AG08395 (cell line): ENCODE measurements at regions not wholly inside any gene's neighbourhood (a gene's known extent, or its start where the extent isn't known, plus 50 kb on each side); places are given as distances from the start of the nearest gene placed in this dataset.

Experiments used
- DNase-seq: peaks from one replicate; pipeline ENCODE4 v3.0.0; 2012; ENCODE audit warnings: mixed read lengths, low spot score

DNA sequence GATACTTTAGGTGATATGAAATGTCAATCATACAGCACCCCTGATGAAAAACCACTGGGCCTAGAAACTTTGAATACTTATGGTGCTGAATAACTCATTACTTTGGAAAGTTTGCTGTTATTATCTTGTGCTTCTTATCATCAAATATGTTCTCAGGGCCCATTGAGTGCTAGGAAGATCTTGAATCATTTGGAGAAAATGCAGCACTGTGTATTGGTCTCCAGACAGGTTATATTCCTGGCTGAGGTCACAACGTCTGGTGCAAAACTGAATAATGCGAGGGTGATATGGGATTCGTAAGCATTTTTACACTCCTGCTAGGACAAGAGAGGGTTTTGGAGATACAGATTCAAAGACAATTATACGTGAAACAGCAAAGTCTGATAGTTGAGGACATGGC lies 249.4 kb upstream of the TNC start:
- DNase-seq = no peak

DNA sequence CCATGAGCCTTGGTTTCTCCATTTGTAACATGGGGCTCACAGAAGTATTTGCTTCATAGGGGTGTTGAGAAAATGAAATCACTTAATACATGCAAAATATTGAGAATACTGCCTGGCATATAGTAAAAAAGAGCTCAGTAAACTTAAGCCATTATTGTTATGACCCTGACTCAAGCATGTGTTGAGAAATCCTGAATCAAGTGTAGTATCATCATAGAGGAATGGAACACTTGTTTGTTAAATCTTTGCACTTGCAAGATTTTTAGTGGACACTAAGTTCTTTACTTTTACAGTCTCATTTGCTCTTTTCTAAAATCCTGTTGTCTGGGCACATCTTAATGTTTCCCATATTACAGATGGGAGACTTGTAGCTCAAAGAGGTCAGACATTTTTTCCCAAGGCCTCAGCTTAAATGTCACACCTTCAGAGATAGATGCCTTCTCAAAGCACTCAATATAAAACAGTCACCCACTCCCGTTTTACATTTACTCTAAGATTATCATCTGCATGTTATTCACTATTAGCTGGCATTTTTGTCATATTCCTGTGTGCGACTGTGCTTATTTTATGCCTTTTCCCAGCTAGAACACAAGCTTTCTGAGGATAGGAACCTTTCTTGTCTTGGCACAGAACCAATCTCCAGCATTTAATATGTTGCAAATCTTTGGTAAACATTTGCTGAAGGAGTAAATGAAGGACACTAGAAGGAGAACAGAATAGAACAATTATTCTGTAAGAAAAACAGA lies 250.0 kb upstream of the TNC start:
- peak; percentile 58 for DNase-seq

DNA sequence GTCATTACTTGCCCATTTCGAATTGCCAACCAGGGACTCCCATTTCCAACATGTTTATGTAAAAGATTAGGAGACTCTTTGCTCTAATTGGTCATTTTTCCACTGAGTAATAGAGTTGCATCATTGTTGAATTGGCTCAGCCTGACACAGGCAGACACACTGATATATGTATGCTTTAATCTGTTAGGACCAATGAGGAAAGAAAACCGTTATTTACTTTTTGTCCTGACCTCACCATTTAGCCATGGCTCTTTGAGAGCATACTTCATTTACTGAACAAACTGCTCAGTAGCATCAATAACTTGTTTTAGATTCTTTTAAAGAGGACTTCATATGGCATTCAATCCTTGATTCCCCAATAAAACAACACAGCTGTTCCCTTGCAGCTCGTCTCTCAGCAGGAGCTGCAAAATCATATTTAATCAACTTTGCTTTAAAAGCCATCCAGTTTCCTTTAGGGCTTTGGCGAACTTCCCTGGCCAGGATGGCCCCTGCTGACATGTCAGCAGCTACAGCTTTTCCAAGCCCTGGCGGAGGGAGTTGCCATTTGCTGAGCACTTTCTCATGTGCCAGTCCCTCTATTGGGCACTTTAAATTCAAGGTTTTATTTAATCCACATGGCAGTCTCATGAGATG lies 251.5 kb upstream of the TNC start:
- DNase-seq = peak; percentile 44

DNA sequence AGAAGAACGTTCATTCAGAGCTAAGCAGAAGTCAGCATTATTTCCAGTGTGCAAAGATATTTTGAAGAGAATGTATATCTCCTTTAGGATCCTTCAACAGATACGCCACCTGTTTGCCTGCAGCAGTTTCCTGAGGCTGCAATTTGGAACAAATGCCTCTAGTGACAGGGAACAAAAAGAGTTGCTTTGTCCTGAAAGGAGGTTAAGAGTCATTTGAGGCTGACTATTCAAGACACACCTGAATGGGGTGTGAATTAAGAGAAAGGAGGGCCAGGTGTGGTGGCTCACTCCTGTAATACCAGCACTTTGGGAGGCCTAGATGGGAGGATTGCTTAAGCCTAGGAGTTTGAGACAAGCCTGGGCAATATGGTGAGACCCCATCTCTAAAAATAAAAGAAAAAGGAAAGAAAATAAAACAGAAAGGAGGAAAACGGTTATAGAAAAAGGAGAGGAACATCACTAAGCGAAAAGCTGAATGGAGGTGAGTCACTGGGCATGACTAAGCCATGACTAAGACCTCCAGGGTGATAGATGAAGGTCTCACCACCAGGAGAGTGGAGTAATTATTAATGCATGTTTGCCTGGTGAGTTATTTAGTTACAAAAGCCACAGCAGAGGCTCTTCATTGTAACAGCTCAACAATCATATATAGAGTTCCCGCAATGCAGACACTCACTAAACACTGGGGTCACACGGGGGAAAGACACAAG lies 255.2 kb upstream of the TNC start:
- DNase-seq = peak; percentile 95

DNA sequence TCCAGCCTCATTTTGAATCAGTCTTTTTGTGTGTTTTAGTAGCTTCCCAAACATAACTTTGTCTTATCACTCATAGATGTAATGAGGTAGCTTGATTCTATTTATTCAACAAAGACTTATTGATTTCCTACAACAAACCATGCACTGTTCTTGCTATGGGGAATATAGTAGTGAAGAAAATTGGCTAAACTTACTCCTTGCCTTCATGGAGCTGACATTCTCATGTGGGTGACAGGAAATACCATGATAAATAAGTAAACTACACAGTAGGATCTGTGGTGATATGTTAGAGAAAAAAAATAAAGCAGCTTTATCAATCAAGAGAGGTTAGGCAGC lies 255.7 kb upstream of the TNC start:
- no peak for DNase-seq

DNA sequence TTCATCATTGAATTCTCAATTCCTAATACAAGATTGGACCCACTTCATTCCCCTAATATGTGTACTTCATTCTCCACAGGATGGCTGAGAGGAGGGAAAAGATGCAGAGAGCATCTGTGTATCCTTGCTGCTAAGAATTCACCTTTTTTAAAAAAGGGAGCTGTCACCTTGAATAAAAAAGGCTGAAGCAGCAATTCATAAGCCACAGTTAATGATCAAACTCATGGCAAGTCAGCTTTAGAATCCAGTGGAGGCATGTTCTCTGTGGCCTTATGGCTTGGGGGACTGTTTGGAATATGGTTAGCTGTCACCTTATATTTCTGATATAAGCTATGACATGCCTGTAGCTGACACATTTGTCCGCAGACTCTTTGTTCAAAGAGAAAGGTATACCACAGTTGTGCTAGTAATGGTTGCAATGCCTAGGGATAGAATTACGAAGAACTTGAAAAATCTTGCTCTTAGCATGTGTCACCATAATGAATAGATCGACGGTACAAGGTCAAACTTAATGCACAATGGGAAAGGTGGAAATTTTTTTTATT lies 256.8 kb upstream of the TNC start:
- DNase-seq = no peak

DNA sequence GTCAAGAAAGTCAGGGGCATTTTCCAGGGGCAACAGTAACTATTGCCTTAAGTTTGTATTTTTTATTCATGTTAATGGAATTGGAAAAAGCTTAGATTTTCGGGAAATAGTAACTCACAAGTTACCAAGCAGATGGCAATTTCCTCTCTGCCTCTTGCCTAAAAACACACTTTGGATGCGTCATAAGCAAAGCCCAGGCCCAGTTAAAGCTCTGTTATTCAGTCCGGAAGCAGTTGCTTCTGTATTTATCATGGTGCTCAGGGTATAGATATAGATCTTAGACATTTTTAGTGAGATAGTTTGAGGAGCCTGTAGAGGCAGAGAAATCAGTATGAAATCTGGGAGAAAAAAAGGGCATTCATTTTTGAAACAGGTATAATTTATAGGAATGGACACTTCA lies 260.3 kb upstream of the TNC start:
- no peak for DNase-seq

DNA sequence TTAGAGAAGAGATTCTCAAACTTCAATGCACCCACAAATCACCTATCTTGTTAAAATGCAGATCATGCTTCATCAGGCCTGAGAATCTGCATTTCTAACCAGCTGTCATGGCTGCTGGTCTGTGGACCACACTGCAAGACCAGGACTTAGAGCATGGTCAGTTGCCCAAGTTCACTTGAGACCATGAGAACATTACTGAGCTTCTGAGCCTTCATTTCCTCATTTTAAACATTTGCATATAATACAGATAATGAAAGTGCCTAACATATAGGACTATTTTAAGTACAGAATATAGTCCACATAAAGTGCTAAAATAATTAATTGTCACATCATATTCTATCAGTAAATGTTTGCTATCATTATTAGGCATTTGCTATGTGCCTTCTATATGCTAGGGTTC lies 260.8 kb upstream of the TNC start:
- no peak for DNase-seq

DNA sequence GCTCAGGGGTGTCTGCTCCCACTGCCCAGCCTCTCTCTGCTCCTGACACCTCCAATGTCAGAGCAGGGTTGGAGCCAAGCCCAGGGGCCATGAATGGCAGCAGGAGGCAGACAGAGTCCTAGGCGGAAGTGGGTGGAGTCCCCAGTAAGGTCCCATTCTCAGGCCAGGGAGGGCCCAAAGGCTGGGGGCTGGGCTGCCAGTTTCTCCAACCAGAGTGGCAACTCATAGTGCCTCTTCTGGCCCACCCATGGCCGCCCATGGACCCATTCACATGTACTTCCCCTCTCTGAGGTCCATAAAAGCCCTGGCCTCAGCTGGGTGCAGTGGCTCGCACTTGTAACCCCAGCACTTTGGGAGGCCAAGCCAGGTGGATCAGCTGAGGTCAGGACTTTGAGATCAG lies 261.8 kb upstream of the TNC start:
- DNase-seq = no peak

DNA sequence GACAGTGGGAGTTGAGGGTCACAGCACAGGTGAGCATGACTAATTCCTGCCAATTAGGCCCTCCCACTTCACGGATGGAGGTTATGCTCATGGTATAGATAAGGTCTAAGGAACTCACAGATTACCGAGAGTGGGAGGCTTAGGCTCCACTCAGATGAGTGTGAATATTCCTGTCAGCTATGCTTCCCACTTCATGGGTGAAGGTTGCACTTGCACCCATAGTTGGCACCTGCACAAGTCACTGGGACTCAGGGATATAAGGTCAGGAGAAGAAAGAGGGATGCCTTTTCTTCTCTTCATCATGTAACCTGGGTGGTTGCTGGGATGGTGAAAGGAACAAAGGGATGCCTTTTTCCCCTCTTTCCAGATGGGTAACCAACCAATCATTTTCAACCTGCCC lies 264.9 kb upstream of the TNC start:
- no peak for DNase-seq

DNA sequence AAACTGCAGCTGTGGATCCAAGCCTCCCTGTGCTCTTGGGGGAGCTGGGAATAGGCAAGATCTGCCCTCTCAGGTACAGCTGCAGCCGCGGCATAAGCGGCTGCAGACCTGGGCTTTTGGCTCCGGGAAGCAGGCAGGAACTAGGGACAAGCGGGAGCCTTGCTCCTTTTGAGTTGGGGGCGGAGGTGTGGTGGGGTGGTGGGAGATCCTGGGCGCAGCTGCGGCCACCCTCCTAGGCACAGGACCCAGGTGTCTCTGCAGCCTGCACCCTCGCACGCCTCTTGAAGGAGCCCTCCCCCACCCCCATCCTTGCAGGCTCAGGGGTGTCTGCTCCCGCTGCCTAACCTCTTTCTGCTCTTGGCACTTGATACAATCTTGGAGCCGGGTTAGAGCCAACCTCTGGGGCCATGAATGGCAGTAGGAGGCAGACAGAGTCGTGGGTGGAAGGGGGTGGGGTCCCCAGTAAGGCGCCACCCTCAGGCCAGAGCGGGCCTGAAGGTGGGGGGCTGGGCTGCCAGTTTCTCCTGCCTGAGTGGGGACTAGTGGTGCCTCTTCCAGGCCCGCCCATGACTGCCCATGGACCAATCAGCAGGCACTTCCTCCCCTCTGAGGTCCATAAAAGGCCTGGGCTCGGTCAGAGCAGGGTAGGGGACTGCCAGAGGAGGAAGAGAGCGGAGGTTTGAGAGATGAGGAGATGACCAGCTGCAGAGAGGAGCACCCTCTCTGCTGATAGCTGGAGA lies 267.6 kb upstream of the TNC start:
- no peak for DNase-seq

DNA sequence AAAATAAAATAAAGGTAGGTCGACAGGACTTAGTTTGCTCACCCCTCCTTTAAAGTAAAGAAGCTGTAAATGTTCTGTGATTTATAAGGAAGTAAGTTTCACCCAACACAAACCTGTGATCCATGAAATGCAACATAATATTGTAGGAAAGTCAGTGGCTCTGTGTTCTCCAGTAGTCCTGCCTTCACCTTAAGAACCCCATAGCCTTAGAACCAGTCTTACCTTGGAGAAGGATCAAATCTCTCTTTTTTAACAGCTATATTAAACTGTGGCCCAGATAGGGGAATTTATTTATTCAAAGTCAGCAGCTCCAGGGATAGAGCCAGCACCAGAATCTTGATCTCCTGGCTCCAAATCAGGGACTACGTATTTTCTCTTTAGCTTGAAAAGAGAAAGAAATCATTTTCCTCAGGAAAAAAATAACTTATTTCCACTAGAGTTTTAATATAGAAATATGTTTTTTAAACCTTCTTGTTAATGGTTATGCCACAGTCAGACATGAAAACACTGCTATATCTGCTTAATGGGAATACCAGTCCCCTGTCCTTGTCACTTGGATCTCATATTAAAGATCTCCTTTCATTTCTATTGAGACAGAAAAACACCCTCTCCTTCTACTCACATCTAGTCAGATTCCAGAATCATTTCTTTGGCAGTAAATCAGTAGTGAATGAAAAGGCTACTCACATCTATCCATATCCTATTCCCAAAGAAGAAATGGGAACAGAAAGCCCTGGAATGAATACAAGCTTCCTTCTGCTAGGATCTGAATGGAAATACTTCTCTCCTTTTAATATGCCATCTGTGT lies 269.2 kb upstream of the TNC start:
- DNase-seq = no peak

DNA sequence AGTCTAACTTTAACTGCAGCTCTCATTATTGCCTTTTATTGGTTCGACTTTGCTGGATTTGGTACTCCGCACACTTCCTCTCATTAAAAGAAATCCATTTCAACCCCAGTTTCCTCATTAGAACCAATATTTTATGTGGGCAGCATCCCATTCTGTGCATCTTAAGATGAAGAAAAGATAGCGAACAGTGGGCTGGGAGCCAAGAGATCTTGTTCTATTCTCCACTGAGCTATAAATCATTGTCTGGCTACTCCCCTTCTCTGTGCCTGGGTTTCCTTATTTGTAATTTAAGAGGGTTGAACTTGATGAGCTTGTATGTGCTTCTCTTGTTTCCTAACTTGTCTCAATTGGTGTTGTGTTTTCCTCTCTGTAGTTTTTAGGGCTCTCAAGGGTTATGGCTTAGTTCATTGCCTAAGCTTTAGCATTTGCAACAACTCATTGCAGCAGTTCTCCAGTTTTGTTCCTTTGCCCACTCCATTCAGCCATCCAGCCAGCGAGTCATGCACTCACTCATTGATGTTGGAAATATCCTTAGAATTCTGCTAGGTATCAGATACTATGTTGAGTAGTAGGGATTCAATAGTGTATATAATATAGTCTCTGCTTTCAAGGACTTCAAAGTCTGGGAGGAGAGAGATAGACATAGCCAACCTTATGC lies 273.3 kb upstream of the TNC start:
- DNase-seq = no peak

DNA sequence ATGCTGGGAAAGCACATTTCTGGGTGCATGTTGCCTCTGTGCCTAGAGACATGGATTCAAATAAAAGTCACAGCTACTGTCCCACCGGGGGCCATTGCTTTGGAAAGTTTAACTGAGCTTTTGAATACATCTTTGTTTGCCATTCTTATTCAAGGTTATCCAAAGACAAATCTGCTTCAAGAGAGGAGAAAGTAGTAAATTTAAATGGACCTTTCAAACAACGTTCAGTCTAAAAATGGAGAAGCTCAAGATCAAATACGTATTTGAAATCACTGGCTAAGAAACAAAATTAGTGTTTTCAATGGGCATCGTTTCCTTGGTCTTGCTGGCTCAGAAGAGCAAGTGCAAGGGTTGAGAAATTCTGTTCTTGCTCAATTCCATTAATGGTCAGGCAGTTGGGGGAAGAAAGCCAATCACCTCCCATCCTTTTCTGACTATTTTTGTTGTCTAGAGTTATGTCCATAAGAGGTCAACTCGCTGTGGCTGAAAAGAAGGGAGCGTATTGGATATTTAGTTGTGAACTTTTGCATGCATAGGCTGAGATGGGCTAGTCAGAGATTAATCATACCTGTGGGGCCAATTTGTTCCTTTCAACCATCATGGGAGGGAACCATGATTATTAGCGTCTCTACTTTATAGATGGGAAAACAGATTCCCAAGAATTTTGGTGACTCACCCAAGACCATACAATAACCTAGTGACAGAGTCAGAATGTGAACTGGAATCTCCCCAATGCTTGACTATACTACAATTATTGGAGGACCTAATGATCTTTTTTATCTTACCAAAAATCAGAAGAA lies 276.2 kb upstream of the TNC start:
- DNase-seq = no peak

DNA sequence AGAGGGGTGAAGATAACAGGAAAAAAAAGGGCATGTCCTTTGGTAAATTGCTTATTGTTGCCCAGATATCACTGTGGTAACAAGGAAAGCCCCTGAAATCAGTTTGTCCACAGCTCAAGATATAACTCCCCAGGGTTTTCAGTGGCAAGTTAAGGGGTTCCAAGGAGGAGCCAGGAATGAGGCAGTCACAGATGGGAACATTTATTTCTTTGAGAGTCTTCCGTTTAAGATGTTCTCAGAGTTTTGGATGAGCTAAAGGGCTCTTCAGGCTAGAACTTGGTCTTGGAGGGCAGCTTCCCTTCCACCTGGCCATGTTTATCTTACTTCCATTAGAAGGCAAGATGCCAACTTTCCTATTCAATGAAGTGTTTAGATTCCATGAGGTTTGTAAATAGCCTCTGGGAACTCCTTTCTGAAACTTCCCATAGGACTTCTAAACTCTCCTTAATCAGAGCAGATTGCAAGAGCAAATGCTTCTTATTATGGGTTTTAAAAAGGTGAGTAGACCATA lies 277.6 kb upstream of the TNC start:
- DNase-seq = no peak

DNA sequence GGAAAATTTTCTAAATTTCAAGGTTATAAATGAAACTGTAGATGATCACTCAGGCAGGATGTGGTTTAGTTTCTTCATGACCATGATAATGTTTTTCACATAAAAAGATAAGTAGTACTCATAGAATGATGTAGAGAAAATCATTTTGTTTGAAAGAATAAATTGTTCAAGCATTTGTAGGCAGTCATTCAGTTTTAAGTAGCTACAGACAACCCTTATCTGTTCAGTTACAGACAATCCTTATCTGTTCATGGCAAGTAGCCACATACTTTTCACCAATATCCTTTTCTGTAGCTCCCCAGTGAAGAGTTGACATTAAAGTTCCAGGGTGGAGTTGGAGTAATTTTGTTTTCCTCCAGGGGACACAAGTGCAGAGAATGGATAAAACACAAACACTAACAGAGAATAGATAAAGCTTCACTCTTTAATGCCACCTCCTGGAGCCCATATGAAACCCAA lies 278.1 kb upstream of the TNC start:
- no peak for DNase-seq

DNA sequence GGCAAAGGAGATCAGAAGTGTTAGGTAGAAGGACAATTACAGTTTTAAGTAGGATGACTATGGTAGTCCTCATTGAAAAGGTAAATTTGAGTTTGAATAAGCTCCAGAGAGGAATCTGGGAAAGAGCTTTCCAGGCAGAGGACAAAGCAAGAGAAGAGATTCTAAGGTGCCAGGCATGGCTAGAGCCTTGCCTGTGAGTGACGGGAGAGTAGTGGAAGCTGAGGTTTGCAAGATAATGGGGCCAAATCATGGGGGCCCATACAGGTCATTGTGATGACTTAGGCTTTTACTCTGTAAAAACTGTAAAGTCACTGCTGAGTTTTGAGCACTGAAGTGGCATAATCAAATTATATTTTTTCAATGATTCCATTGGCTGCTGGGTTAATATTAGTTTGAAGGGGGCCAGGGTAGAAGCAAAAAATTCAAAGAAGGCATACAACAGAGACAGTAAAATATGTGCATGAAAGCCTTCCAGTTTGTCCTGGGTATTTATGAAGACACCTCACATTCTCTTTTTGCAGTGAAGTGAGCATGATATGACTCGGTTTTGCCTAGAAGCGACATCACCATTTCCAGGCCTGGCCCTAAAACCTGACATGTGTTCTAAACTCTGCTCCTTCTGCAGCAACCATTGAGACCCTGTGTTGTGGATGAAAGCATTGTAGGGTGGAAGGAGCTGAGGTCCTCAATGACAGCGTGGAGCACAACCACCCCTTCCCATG lies 279.8 kb upstream of the TNC start:
- no peak for DNase-seq

DNA sequence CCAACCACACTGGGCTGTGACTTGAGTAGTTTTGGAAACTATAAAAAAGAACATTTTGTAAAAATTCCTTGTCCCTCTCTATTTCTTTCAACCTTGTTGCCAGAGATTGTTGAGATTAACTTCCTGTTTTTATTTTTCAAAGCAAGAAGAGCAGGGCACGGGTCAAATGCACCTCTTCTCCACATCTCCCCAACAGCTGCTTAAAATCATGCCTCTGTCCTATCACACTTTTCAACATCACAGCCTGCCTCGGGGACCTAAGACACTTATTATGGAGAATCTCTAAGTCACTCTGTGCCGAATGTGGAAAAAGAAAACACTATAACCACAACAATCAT lies 280.3 kb upstream of the TNC start:
- no peak for DNase-seq

DNA sequence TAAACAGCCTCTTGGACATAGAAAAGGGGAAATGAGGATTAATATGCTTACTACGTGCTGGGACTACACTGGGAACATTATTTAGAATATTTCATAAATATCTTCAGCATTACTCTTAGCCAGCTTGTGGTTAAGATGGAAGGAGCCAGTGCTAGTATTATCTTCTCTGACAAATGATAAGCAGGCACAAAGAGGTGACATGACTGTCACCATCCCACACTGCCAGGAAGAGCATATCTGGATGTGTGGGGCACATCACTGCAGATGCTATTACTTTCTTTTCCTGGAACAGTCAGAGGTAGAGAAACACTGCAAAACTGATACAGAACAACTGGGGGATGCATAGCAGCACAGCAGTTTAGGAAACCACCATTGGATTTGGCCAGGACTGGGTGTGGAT lies 281.0 kb upstream of the TNC start:
- DNase-seq = no peak
